ENCODE measurements at regions not wholly inside any gene's neighbourhood (a gene's known extent, or its start where the extent isn't known, plus 50 kb on each side); places are given as distances from the start of the nearest gene placed in this dataset.
A peak's percentile ranks its signal among the peaks of the same experiment; 100 is the strongest.
"Not testable (repeated sequence)": the region's sequence is repeated elsewhere in the genome, so short reads cannot be mapped to it uniquely, and the experiment has no call there.

DNA sequence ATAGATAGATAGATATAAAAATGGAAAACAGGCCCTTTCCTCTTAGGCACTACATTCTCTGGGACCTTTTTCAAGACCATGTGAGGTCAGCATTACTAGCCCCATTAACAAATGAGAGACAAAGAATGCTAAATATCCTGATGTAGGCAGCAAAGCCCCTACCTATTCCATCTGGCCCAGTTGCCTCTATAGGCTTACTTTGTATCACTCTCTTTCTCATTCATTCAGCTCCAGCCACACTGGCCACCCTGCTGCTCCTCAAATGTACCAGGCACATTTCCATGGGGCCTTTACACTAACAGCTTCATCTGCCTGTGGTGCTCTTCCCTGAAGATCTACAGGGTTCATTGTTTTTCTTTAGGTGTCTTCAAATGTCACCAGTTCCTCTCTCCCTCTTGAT lies 156.4 kb downstream of the SPDYE17 start:
- H3K36me3 ChIP-seq (ENCODE audit: control insufficient read depth, insufficient read depth, low read length); H3K14ac ChIP-seq (replicated peaks; ENCODE audit: low read depth, low read length); H3K27me3 ChIP-seq (ENCODE audit: control insufficient read depth, insufficient read depth, low read length); H4K5ac ChIP-seq (ENCODE audit: low read depth, low read length); H3K23ac ChIP-seq (ENCODE audit: low read depth, low read length); ATAC-seq (ENCODE audit: low read depth); DNase-seq; H3K9me3 ChIP-seq (ENCODE audit: control insufficient read depth, insufficient read depth, low read length); H3K56ac ChIP-seq (ENCODE audit: extremely low read depth, insufficient read depth, low read length); in situ Hi-C loops (cut with MboI; ENCODE audit: low sequenced_read_pairs); H3K27ac ChIP-seq (ENCODE audit: insufficient read depth, low read length); intact Hi-C loops (cut with micrococcal nuclease); dilution Hi-C loops (cut with HindIII; ENCODE audit: low sequenced_read_pairs, unreplicated experiment); H4K91ac ChIP-seq (ENCODE audit: insufficient read depth, low read depth, low read length); H4K20me1 ChIP-seq (ENCODE audit: insufficient read depth, low read length); H2AFZ ChIP-seq (replicated peaks; ENCODE audit: low read length, poor library complexity); H3K4me3 ChIP-seq (ENCODE audit: insufficient read depth, low read depth, low read length); H4K8ac ChIP-seq (ENCODE audit: low read depth in 2 of 2, low read length in 2 of 2); BruUV-seq (replicated peaks); H2BK5ac ChIP-seq (ENCODE audit: low read depth, low read length, poor library complexity, severe bottlenecking); H3K9ac ChIP-seq (ENCODE audit: low read depth, low read length); H2AK5ac ChIP-seq (ENCODE audit: low read depth, low read length); H2BK15ac ChIP-seq (ENCODE audit: low read depth, low read length); H2BK120ac ChIP-seq (ENCODE audit: low read depth, low read length); H3K4me2 ChIP-seq (ENCODE audit: low read depth, low read length); H3K9me1 ChIP-seq (ENCODE audit: insufficient read depth, low read length); H2AK9ac ChIP-seq (replicated peaks; ENCODE audit: low read depth, low read length, poor library complexity); POLR2A ChIA-PET (ENCODE audit: unreplicated experiment); H3K4ac ChIP-seq (ENCODE audit: low read depth, low read length); H2BK20ac ChIP-seq (ENCODE audit: low read depth, low read length); H3K18ac ChIP-seq (ENCODE audit: low read depth, low read length); H3K4me1 ChIP-seq (ENCODE audit: control insufficient read depth, insufficient read depth, low read length); H3K79me1 ChIP-seq (ENCODE audit: low read depth in 1 of 2, low read length in 2 of 2); CTCF ChIA-PET: not testable (repeated sequence)

DNA sequence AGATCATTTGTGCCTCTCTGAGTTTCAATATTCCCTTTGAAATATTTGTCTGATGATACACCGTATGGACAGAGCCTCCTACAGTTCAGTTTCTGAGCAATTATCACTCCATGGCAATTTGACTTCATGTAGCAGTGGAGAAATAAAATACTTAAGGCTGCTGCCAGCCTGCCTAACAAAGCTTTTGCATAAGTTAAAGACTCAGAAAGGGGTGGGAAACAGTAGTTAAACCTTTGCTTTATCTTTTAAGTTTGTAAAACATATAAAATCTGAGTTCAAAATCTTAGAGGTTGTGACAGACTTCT lies 161.7 kb downstream of the SPDYE17 start:
- H3K4me2 ChIP-seq (ENCODE audit: low read depth, low read length); H3K9me3 ChIP-seq (ENCODE audit: control insufficient read depth, insufficient read depth, low read length); H4K5ac ChIP-seq (ENCODE audit: low read depth, low read length); intact Hi-C loops (cut with micrococcal nuclease); BruUV-seq (replicated peaks); H2BK20ac ChIP-seq (ENCODE audit: low read depth, low read length); H3K56ac ChIP-seq (ENCODE audit: extremely low read depth, insufficient read depth, low read length); H3K4me1 ChIP-seq (ENCODE audit: control insufficient read depth, insufficient read depth, low read length); H2BK5ac ChIP-seq (ENCODE audit: low read depth, low read length, poor library complexity, severe bottlenecking); in situ Hi-C loops (cut with MboI; ENCODE audit: low sequenced_read_pairs); H4K91ac ChIP-seq (ENCODE audit: insufficient read depth, low read depth, low read length); H2AK9ac ChIP-seq (replicated peaks; ENCODE audit: low read depth, low read length, poor library complexity); DNase-seq; H3K36me3 ChIP-seq (ENCODE audit: control insufficient read depth, insufficient read depth, low read length); dilution Hi-C loops (cut with HindIII; ENCODE audit: low sequenced_read_pairs, unreplicated experiment); H3K27ac ChIP-seq (ENCODE audit: insufficient read depth, low read length); H3K27me3 ChIP-seq (ENCODE audit: control insufficient read depth, insufficient read depth, low read length); H2AFZ ChIP-seq (replicated peaks; ENCODE audit: low read length, poor library complexity); CTCF ChIA-PET; H3K14ac ChIP-seq (replicated peaks; ENCODE audit: low read depth, low read length); H3K9ac ChIP-seq (ENCODE audit: low read depth, low read length); H2BK15ac ChIP-seq (ENCODE audit: low read depth, low read length); H3K79me1 ChIP-seq (ENCODE audit: low read depth in 1 of 2, low read length in 2 of 2); H2AK5ac ChIP-seq (ENCODE audit: low read depth, low read length); H3K4ac ChIP-seq (ENCODE audit: low read depth, low read length); H2BK120ac ChIP-seq (ENCODE audit: low read depth, low read length); H3K4me3 ChIP-seq (ENCODE audit: insufficient read depth, low read depth, low read length); H3K18ac ChIP-seq (ENCODE audit: low read depth, low read length); POLR2A ChIA-PET (ENCODE audit: unreplicated experiment); H3K9me1 ChIP-seq (ENCODE audit: insufficient read depth, low read length); H4K8ac ChIP-seq (ENCODE audit: low read depth in 2 of 2, low read length in 2 of 2); H4K20me1 ChIP-seq (ENCODE audit: insufficient read depth, low read length); H3K23ac ChIP-seq (ENCODE audit: low read depth, low read length): not testable (repeated sequence)
- no CpG with 5 or more reads among the region's 1 CpG for WGBS, 2 experiments (ENCODE audit: extremely low coverage in 2 of 2, insufficient read length in 1 of 2)
- ATAC-seq (ENCODE audit: low read depth): peak; percentile 69

Measured in IMR-90 (cell line).